ENCODE measurements at regions not wholly inside any gene's neighbourhood (a gene's known extent, or its start where the extent isn't known, plus 50 kb on each side); places are given as distances from the start of the nearest gene placed in this dataset.

GRCh38 chr5:74432216-74432615 is 208.3 kb downstream of the ENC1 start:
- TF ChIP-seq ZNF274 (IDR thresholded peaks at IDR 0.05; ENCODE audit: borderline replicate concordance, extremely low read depth, low read length): no peak
- no peak for TF ChIP-seq CHD1 (IDR thresholded peaks at IDR 0.05; ENCODE audit: low read depth, low read length)
- no peak for TF ChIP-seq SAP30 (IDR thresholded peaks at IDR 0.05; ENCODE audit: insufficient read depth, insufficient replicate concordance, low read length)
- TF ChIP-seq JUN (IDR thresholded peaks at IDR 0.05; ENCODE audit: low read depth, low read length): no peak
- no peak overlapping the region for H3K4ac ChIP-seq (replicated peaks; ENCODE audit: insufficient read length, low read depth, low read length)
- H2BK20ac ChIP-seq (ENCODE audit: low read length): no peak overlapping the region
- H2BK120ac ChIP-seq (replicated peaks; ENCODE audit: low read depth, low read length): no peak overlapping the region
- H3K18ac ChIP-seq (ENCODE audit: extremely low read depth, low read length): no peak overlapping the region
- CTCF ChIA-PET (ENCODE audit: partially characterized antibody): interaction anchor here (0.6 to 1.8 kb wide), 4 partner anchors 37 to 409 kb away, joined by 3 to 6 read pairs (median 3); no protein-coding TSS in a partner anchor
- no peaks in the 10 kb centered on the region for H3K9me3 ChIP-seq (ENCODE audit: insufficient read depth in 2 of 2, low read depth in 1 of 2, low read length in 1 of 2)
- no peak overlapping the region for H4K5ac ChIP-seq (ENCODE audit: insufficient read length, low read depth, low read length)
- no peak overlapping the region for H3K27ac ChIP-seq (ENCODE audit: low read depth, low read length)
- FAIRE-seq: no peak
- H3K36me3 ChIP-seq (ENCODE audit: control insufficient read depth in 2 of 4, insufficient read depth in 4 of 4, low read length in 3 of 4): no peaks in the 10 kb centered on the region
- no peak overlapping the region for H4K8ac ChIP-seq (ENCODE audit: extremely low read depth, insufficient read depth, low read length)
- H4K20me1 ChIP-seq (replicated peaks in 1 of 2; ENCODE audit: control insufficient read depth in 1 of 2, insufficient read depth in 2 of 2, low read length in 2 of 2): no peaks in the 10 kb centered on the region
- no peak for DNase-seq (ENCODE audit: low read depth in 1 of 2, low spot score in 2 of 2)
- no peak overlapping the region for H2AFZ ChIP-seq (ENCODE audit: low read length)
- no peak overlapping the region for H3K4me3 ChIP-seq (ENCODE audit: extremely low read depth in 1 of 4, insufficient read depth in 2 of 4, low read depth in 3 of 4, low read length in 4 of 4)
- H3K79me1 ChIP-seq (ENCODE audit: low read depth, low read length): no peaks in the 10 kb centered on the region
- no peaks in the 10 kb centered on the region; a peak in 1 of 7 replicates for H3K27me3 ChIP-seq (replicated peaks in 1 of 4; ENCODE audit: control insufficient read depth in 3 of 4, extremely low read depth in 1 of 4, insufficient read depth in 3 of 4, low read length in 3 of 4)
- no peaks in the 10 kb centered on the region for H3K23me2 ChIP-seq (ENCODE audit: low read depth, low read length)
- no peak overlapping the region for H2BK15ac ChIP-seq (ENCODE audit: low read length)
- H3K4me1 ChIP-seq (replicated peaks in 1 of 4; ENCODE audit: control insufficient read depth in 3 of 4, insufficient read depth in 4 of 4, low read length in 3 of 4): peaks cover 3 to 15% (median 11%) of the 10 kb centered on the region in 4 experiments; a peak in 4 of 7 replicates
- H2BK12ac ChIP-seq (ENCODE audit: low read depth, low read length): no peak overlapping the region
- H3K9ac ChIP-seq (replicated peaks in 1 of 4; ENCODE audit: extremely low read depth in 1 of 4, low read depth in 3 of 4, low read length in 3 of 4): no peak overlapping the region
- H3K14ac ChIP-seq (ENCODE audit: insufficient read length): no peak overlapping the region
- no peak overlapping the region for H3K4me2 ChIP-seq (ENCODE audit: insufficient read depth in 1 of 2, low read depth in 2 of 2, low read length in 2 of 2)
- no peak overlapping the region for H2BK5ac ChIP-seq (ENCODE audit: low read depth, low read length)
- H4K91ac ChIP-seq (replicated peaks; ENCODE audit: insufficient read length, low read length): no peak overlapping the region
- H2AK5ac ChIP-seq (ENCODE audit: low read depth, low read length): no peak overlapping the region
- no peak overlapping the region for H3K56ac ChIP-seq (replicated peaks; ENCODE audit: insufficient read length, low read depth, low read length)
- POLR2A ChIA-PET (ENCODE audit: partially characterized antibody): interaction anchor here (1.7 kb wide), 1 partner anchor 208 kb away, joined by 4 read pairs; the partner anchor contains the start of gene ENC1
- WGBS, 2 experiments (ENCODE audit: extremely low coverage in 1 of 2, insufficient coverage in 1 of 2, insufficient read length in 1 of 2, insufficient replicate concordance in 2 of 2, low coverage in 1 of 2, low lambda C conversion rate in 2 of 2, missing lambda C conversion rate in 1 of 2): 78% methylated on average over 7 of the region's 7 CpGs; no CpG with 5 or more reads in 1 of the 2 experiments
- H3K23ac ChIP-seq (ENCODE audit: insufficient read length): no peak overlapping the region
- no peaks in the 10 kb centered on the region for H3K79me2 ChIP-seq (ENCODE audit: control insufficient read depth in 1 of 2, insufficient read depth in 2 of 2, low read length in 2 of 2)
